Karpas-422 (cell line): ENCODE measurements at regions not wholly inside any gene's neighbourhood (a gene's known extent, or its start where the extent isn't known, plus 50 kb on each side); places are given as distances from the start of the nearest gene placed in this dataset.

Experiments
- DNase-seq: peaks from one replicate; pipeline ENCODE4 v3.0.0-alpha.2; 2015
- H2AFZ ChIP-seq: fragments of 200-600 bp; sonication (generic); 2 replicates; pipeline ENCODE4 v1.6.1; 2014; ENCODE audit warnings: antibody characterized with exemption, low read length, mixed read lengths
- H3K27ac ChIP-seq: fragments of 200-600 bp; sonication (generic); 2 replicates; pipeline ENCODE4 v1.5.1; 2014; ENCODE audit warnings: mild to moderate bottlenecking, low read length, moderate library complexity
- H3K27me3 ChIP-seq: fragments of 200-600 bp; sonication (generic); 2 replicates; pipeline ENCODE4 v1.6.1; 2014; ENCODE audit warnings: low read length, mixed read lengths
- H3K36me3 ChIP-seq: fragments of 200-600 bp; sonication (generic); 2 replicates; pipeline ENCODE4 v1.6.1; 2014; ENCODE audit warnings: low read length, mixed read lengths; ENCODE audit not compliant: insufficient read depth
- H3K4me1 ChIP-seq: fragments of 200-600 bp; sonication (generic); 2 replicates; pipeline ENCODE4 v1.6.1; 2014; ENCODE audit warnings: mild to moderate bottlenecking, low read length, mixed read lengths
- H3K4me2 ChIP-seq: fragments of 200-600 bp; sonication (generic); 2 replicates; pipeline ENCODE4 v1.6.1; 2014; ENCODE audit warnings: low read length, low read depth, mild to moderate bottlenecking; ENCODE audit not compliant: poor library complexity, severe bottlenecking
- H3K4me3 ChIP-seq: fragments of 200-600 bp; sonication (generic); 2 replicates; pipeline ENCODE4 v1.5.1; 2014; ENCODE audit warnings: mild to moderate bottlenecking, antibody characterized with exemption, low read length, mixed read lengths
- H3K79me2 ChIP-seq: fragments of 200-600 bp; sonication (generic); 2 replicates; pipeline ENCODE4 v1.6.1; 2014; ENCODE audit warnings: mild to moderate bottlenecking, low read length, mixed read lengths
- H3K9ac ChIP-seq: fragments of 200-600 bp; sonication (generic); 2 replicates; pipeline ENCODE4 v1.6.0; 2014; ENCODE audit warnings: low read length
- H3K9me2 ChIP-seq: fragments of 200-600 bp; sonication (generic), shearing (Covaris generic); replicated peaks from 2 replicates; pipeline ENCODE4 v1.6.0; 2014; ENCODE audit warnings: mild to moderate bottlenecking, low read length, moderate library complexity; ENCODE audit not compliant: insufficient read depth
- H3K9me3 ChIP-seq: fragments of 300-700, 200-600 bp; sonication (generic); 2 replicates; pipeline ENCODE4 v1.6.1; 2014; ENCODE audit warnings: low read length, mixed read lengths
- H4K20me1 ChIP-seq: fragments of 200-600 bp; sonication (generic); 2 replicates; pipeline ENCODE4 v1.6.1; 2014; ENCODE audit warnings: mild to moderate bottlenecking, antibody characterized with exemption, low read length, low read depth; ENCODE audit not compliant: insufficient read depth

DNA sequence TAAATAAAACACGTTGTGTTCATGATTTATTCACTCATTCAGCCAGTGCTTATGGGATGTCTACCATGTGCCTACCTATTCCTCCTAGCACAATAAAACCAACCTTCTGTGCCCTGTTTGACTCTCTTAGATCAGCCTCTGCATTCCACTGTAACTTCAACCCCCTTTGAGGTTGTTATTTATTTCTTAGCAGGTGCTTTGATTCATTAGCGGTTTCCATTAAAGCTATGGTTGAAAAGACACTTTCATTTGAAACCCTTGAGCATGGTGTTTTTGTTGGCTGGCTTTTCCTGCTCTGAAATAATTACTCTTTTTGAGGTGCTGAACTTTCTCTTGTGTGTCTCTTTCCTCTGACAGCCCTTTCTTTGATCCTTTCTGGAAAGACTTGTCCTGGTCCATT, 570.6 kb upstream of the LARGE1 start:
- H2AFZ ChIP-seq = no peak overlapping the region
- no peak overlapping the region for H3K4me2 ChIP-seq
- no peaks in the 10 kb centered on the region for H3K9me3 ChIP-seq
- H3K36me3 ChIP-seq = no peaks in the 10 kb centered on the region
- H4K20me1 ChIP-seq = no peaks in the 10 kb centered on the region
- no peak overlapping the region for H3K4me3 ChIP-seq
- H3K4me1 ChIP-seq = no peaks in the 10 kb centered on the region
- DNase-seq = no peak
- no peaks in the 10 kb centered on the region for H3K9me2 ChIP-seq
- no peaks in the 10 kb centered on the region for H3K79me2 ChIP-seq
- H3K27ac ChIP-seq = no peak overlapping the region
- H3K9ac ChIP-seq = no peak overlapping the region
- no peaks in the 10 kb centered on the region for H3K27me3 ChIP-seq

DNA sequence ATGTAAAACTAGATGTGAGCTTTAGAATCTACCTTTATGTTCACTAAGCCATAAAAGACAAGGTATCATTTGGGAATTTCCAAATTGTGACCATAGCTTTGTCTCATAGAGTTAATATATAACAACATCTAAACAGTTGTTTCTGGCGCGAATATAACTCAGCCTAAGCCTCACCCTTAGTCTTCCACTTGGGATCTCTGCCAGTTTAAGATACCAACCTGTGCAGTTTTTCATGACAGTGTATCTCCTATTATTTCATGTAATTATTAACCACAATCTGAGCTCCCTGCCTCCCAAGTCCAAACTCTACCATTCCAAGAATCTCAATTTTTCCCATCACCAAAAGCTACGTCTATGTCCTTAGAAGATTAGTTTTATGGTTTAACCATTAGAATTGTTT, 572.5 kb upstream of the ISX start:
- Histone ChIP-seq H3K27ac (no peak overlapping the region), H3K79me2 (no peaks in the 10 kb centered on the region), H3K9ac (no peak overlapping the region), H2AFZ (no peak overlapping the region), H3K4me1 (no peaks in the 10 kb centered on the region), H3K27me3 (0 out of 2 replicates have a peak, but pooled peaks cover 2% of the 10 kb centered on the region), H3K4me2 (no peak overlapping the region), H4K20me1 (no peaks in the 10 kb centered on the region), H3K9me2 (no peaks in the 10 kb centered on the region), H3K36me3 (no peaks in the 10 kb centered on the region), H3K9me3 (no peaks in the 10 kb centered on the region), H3K4me3 (no peak overlapping the region)
- DNase-seq = no peak

DNA sequence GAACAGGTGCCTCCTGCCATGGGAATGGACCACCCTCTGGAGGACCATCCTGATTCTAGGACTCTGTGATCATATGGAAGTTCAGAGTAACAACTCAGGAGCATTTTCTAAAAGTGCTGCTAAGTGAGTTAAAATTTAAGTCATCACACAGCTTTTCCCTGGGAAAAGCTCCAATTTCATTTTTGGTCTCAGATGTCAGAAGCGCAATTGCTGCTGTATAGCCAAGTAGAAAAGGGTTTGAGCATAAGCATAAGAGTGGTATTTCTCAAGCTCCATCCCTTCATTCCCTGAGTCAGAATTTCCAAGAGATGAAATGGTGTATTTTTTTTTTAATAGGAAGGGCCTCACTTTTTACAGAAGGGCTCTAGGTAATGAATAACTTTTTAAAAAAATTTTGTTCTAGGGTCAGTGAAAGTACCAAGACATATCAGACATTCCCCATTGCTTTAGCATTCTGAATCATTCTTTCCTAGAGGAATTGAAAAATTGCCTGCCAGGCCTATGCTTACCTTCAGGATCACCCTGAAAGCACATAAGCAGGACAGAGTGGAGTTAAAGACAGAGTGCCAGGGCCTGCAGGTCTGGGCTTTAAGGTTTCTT, 564.5 kb upstream of the ISX start:
- Histone ChIP-seq H3K4me3 (no peak overlapping the region), H2AFZ (no peak overlapping the region), H3K9me3 (no peaks in the 10 kb centered on the region), H3K36me3 (no peaks in the 10 kb centered on the region), H3K27me3 (0 out of 2 replicates have a peak, but pooled peaks cover 1% of the 10 kb centered on the region), H3K9me2 (no peaks in the 10 kb centered on the region), H3K4me2 (no peak overlapping the region), H3K9ac (no peak overlapping the region), H3K4me1 (no peaks in the 10 kb centered on the region), H3K27ac (no peak overlapping the region), H4K20me1 (no peaks in the 10 kb centered on the region), H3K79me2 (no peaks in the 10 kb centered on the region)
- no peak for DNase-seq

DNA sequence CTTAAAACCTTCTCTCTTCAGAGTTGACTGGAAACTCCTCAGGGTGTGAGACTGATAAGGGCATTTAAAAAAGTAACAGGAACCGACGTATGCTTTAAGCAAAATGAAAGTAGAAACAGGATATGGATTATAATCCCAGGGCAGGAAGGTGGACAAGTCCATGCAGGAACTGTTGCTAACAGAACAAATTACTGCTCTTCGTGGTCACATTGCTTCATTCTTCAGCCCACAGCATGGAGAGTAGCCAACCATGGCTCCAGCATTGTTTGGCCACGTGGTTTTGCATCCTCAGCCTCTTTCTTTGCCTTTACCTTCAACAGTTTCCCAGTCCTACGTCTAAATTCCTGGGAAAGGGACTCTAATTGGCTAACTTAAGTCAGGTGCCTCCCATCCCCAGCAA, 563.1 kb upstream of the ISX start:
- no peak for DNase-seq
- Histone ChIP-seq H4K20me1 (no peaks in the 10 kb centered on the region), H3K36me3 (no peaks in the 10 kb centered on the region), H3K9me2 (no peaks in the 10 kb centered on the region), H3K4me1 (no peaks in the 10 kb centered on the region), H3K4me3 (no peak overlapping the region), H3K27me3 (no peaks in the 10 kb centered on the region), H3K9ac (no peak overlapping the region), H3K79me2 (no peaks in the 10 kb centered on the region), H2AFZ (no peak overlapping the region), H3K4me2 (no peak overlapping the region), H3K9me3 (no peaks in the 10 kb centered on the region), H3K27ac (no peak overlapping the region)

DNA sequence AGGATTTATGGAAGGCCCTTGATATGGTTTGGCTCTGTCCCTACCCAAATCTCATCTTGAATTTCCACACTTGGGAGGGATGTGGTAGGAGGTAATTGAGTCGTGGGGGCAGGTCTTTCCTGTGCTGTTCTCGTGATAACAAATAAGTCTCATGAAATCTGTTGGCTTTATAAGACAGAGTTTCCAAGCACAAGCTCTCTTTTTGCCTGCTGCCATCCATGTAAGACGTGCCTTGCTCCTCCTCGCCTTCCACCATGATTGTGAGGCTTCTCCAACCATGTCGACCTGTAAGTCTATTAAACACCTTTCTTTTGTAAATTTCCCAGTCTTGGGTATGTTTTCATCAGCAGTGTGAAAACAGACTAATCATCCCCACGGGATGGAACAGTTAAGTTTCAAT, 557.2 kb upstream of the ISX start:
- Histone ChIP-seq H3K9me3 (no peaks in the 10 kb centered on the region), H3K9me2 (0 out of 2 replicates have a peak, but pooled peaks cover 3% of the 10 kb centered on the region), H3K79me2 (no peaks in the 10 kb centered on the region), H3K4me1 (no peaks in the 10 kb centered on the region), H3K27ac (no peak overlapping the region), H3K36me3 (no peaks in the 10 kb centered on the region), H3K4me2 (no peak overlapping the region), H3K27me3 (no peaks in the 10 kb centered on the region; the same call in 1 of the 2 replicates), H4K20me1 (no peaks in the 10 kb centered on the region), H2AFZ (no peak overlapping the region), H3K9ac (no peak overlapping the region), H3K4me3 (no peak overlapping the region)
- DNase-seq = no peak

DNA sequence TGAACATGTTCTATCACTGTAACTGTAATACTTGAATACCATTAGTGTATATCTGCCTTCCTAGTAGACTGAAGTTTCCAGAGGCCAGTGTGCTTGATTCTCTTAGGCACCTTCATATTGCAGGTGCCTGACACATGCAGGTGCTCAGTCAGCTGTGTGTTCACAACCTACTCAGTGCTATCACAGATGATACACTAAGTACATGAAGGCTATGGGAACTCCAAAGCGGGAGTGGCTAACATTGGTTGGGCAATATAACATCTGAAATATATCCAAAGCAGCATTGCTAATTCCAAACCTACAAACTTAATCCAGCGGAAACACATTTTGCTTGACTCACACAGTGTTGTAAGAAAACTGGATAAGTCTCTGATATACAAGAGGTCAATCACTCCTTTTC, 539.3 kb upstream of the ISX start:
- Histone ChIP-seq H4K20me1 (no peaks in the 10 kb centered on the region), H3K79me2 (no peaks in the 10 kb centered on the region), H3K4me2 (no peak overlapping the region), H2AFZ (no peak overlapping the region), H3K27me3 (no peaks in the 10 kb centered on the region), H3K36me3 (no peaks in the 10 kb centered on the region), H3K9me2 (no peaks in the 10 kb centered on the region; the same call in 1 of the 2 replicates), H3K4me1 (no peaks in the 10 kb centered on the region), H3K9me3 (no peaks in the 10 kb centered on the region), H3K27ac (no peak overlapping the region), H3K4me3 (no peak overlapping the region), H3K9ac (no peak overlapping the region)
- no peak for DNase-seq

DNA sequence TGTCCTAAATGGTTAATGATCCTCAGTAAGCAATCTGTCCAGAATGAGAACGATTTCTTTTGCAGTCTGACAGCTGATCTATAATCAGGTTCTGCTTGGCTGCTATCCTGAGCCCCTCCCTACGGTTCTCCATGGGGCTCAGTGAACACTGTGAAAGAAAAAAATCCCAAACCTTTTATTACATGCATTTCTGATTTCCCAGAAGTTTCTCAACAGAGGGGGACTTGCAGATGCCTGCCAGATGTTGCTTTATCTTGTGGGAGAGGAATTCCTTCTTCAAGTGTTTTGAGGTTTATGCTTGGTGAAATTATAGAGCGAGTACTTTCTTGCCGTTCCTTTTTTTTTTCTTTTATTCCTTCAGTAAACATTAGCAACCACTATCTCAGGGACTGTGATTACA, 531.9 kb upstream of the ISX start:
- Histone ChIP-seq H3K79me2 (no peaks in the 10 kb centered on the region), H3K9ac (no peak overlapping the region), H3K9me3 (no peaks in the 10 kb centered on the region), H4K20me1 (no peaks in the 10 kb centered on the region), H3K4me3 (no peak overlapping the region), H3K27me3 (no peaks in the 10 kb centered on the region), H3K4me2 (no peak overlapping the region), H3K9me2 (no peaks in the 10 kb centered on the region), H3K36me3 (no peaks in the 10 kb centered on the region), H3K27ac (no peak overlapping the region), H2AFZ (no peak overlapping the region), H3K4me1 (no peaks in the 10 kb centered on the region)
- no peak for DNase-seq

DNA sequence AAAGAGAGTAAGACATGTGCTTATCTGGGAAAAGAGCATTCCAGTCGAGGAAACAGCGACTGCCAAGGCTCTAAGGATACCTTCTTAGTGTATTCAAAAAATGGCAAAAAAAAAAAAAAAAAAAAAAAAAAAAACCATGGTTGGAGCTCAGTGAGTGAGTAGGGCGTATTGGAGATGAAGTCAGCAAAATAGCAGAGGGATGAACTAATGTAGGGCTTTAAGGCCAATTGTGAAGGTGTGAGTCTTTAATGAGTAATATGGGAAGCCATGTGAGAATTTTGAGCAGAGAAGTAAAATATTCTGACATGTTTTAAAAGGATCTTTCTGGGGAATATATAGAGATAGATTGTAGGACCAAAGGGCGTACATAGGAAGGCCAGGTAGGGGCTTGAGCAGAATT, 498.6 kb upstream of the ISX start:
- no peak overlapping the region for H3K27ac ChIP-seq

DNA sequence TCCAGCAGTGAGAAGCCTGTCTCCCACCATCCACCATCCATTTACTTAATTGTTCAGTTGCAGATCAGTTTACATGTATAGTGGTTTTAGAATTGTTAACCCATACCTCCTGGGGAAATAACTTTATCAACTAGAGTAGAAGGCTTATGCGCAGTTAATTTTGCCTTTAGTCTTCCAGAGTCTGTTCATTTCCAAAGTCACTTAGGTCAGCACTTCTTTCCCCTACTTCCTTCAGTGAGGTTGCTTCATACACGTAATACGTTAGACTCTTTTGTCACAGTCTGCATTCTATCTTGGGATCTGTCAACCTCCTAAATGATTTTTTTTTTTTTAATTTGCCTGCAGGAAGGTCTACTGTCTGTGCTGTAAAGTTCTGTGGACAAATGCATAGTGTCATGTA, 495.6 kb upstream of the ISX start:
- H3K4me2 ChIP-seq = no peak overlapping the region
- no peaks in the 10 kb centered on the region for H4K20me1 ChIP-seq
- no peak overlapping the region for H3K27ac ChIP-seq
- H3K4me1 ChIP-seq = no peaks in the 10 kb centered on the region
- H3K9me2 ChIP-seq = no peaks in the 10 kb centered on the region
- no peaks in the 10 kb centered on the region for H3K9me3 ChIP-seq
- H3K9ac ChIP-seq = no peak overlapping the region
- H3K4me3 ChIP-seq = no peak overlapping the region
- DNase-seq = no peak
- H3K27me3 ChIP-seq = no peaks in the 10 kb centered on the region
- no peaks in the 10 kb centered on the region for H3K79me2 ChIP-seq
- no peak overlapping the region for H2AFZ ChIP-seq
- H3K36me3 ChIP-seq = no peaks in the 10 kb centered on the region

More for the DNA sequence above, 498.6 kb upstream of the ISX start:
- no peak for DNase-seq
- no peak overlapping the region for H3K4me3 ChIP-seq
- no peaks in the 10 kb centered on the region for H3K9me3 ChIP-seq
- H3K9ac ChIP-seq = no peak overlapping the region
- H3K9me2 ChIP-seq = no peaks in the 10 kb centered on the region
- no peaks in the 10 kb centered on the region for H3K27me3 ChIP-seq
- H3K4me1 ChIP-seq = no peaks in the 10 kb centered on the region
- H3K36me3 ChIP-seq = no peaks in the 10 kb centered on the region
- no peak overlapping the region for H3K4me2 ChIP-seq
- H2AFZ ChIP-seq = no peak overlapping the region
- no peaks in the 10 kb centered on the region for H3K79me2 ChIP-seq
- no peaks in the 10 kb centered on the region for H4K20me1 ChIP-seq
